Uterus (tissue), 3 donors: ENCODE measurements at regions not wholly inside any gene's neighbourhood (a gene's known extent, or its start where the extent isn't known, plus 50 kb on each side); places are given as distances from the start of the nearest gene placed in this dataset.

Experiments
- DNase-seq, 2 donors: peaks; one replicate each; pipeline ENCODE4 v3.0.0-alpha.2; 2019 to 2020
- H3K27ac ChIP-seq, 2 donors: fragments of 200-600 bp; sonication (generic); 1 replicate in 1 of 2; 2 replicates in 1 of 2; pipeline ENCODE4 v1.5.1; 2016 to 2018
- H3K27me3 ChIP-seq, 2 donors: fragments of 200-600 bp; sonication (generic); one replicate each; pipeline ENCODE4 v1.5.1; 2018 to 2019; ENCODE audit warnings: control low read depth in 1 of 2
- H3K36me3 ChIP-seq, 2 donors: fragments of 200-600 bp; sonication (generic); one replicate each; pipeline ENCODE4 v1.5.1; 2019; ENCODE audit warnings: control low read depth in 1 of 2
- H3K4me1 ChIP-seq, 2 donors: fragments of 200-600 bp; sonication (generic); one replicate each; pipeline ENCODE4 v1.5.1; 2018 to 2019; ENCODE audit warnings: control low read depth in 1 of 2
- H3K4me3 ChIP-seq, 2 donors: fragments of 200-600 bp; sonication (generic); 1 replicate in 1 of 2; 2 replicates in 1 of 2; pipeline ENCODE4 v1.5.1; 2018 to 2019; ENCODE audit warnings: mild to moderate bottlenecking in 1 of 2
- H3K9me3 ChIP-seq, 2 donors: fragments of 200-600 bp; sonication (generic); one replicate each; pipeline ENCODE4 v1.5.1; 2019; ENCODE audit warnings: control low read depth in 1 of 2
- CTCF ChIP-seq, 4 experiments: fragments of 200-600 bp in 2 of 4; fragments of 450-650 bp in 2 of 4; sonication (generic) in 2 of 4; IDR thresholded peaks; one replicate each; pipeline ENCODE4 v1.5.1; 2016 to 2019; ENCODE audit warnings: antibody characterized with exemption in 4 of 4, mild to moderate bottlenecking in 2 of 4, moderate library complexity in 1 of 4
- POLR2A ChIP-seq, 2 donors: fragments of 450-650 bp; IDR thresholded peaks; one replicate each; pipeline ENCODE4 v1.6.1; 2016; ENCODE audit warnings: antibody characterized with exemption in 2 of 2, mild to moderate bottlenecking in 1 of 2, moderate library complexity in 1 of 2
- intact Hi-C: fragments of 100-400 bp; cut with DNase I; formaldehyde crosslinking; loops from one replicate; pipeline ENCODE4 v1.15.1; 2023; ENCODE audit warnings: low total_unique reads
- donor health status: DM: yes; HTN: yes; CAD: no.

- H3K9me3 ChIP-seq, result no peaks in the 10 kb centered on the region
- no peak for DNase-seq
- no peaks in the 10 kb centered on the region for H3K4me1 ChIP-seq
- H3K4me3 ChIP-seq, result no peak overlapping the region
- no peaks in the 10 kb centered on the region for H3K27me3 ChIP-seq
- no peaks in the 10 kb centered on the region for H3K36me3 ChIP-seq
- TF ChIP-seq CTCF (IDR thresholded peaks at IDR 0.05), result no peak
- TF ChIP-seq POLR2A (IDR thresholded peaks at IDR 0.05), result no peak
- intact Hi-C loops, result no loop called here
- peak overlapping the region; percentile 70 to 93 for H3K27ac ChIP-seq
These were observed 86.8 kb upstream of the EIF5 start for GRCh38 chr14:103247169-103247606.

- intact Hi-C loops, result no loop called here
- H3K36me3 ChIP-seq, result no peaks in the 10 kb centered on the region
- no peak for TF ChIP-seq CTCF (IDR thresholded peaks at IDR 0.05)
- TF ChIP-seq POLR2A (IDR thresholded peaks at IDR 0.05), result no peak
- DNase-seq, result no peak
- no peaks in the 10 kb centered on the region for H3K4me1 ChIP-seq
- no peaks in the 10 kb centered on the region for H3K9me3 ChIP-seq
- no peak overlapping the region for H3K4me3 ChIP-seq
- peak overlapping the region; percentile 77 to 79 for H3K27ac ChIP-seq
- no peaks in the 10 kb centered on the region for H3K27me3 ChIP-seq
These were observed 83.9 kb upstream of the EIF5 start for GRCh38 chr14:103250181-103250580.

- intact Hi-C loops, result no loop called here
- H3K9me3 ChIP-seq, result no peaks in the 10 kb centered on the region
- TF ChIP-seq POLR2A (IDR thresholded peaks at IDR 0.05) (no peak), CTCF (IDR thresholded peaks at IDR 0.05) (no peak)
- no peaks in the 10 kb centered on the region for H3K27me3 ChIP-seq
- H3K27ac ChIP-seq, result peak overlapping the region; percentile 77 to 79
- H3K4me3 ChIP-seq, result no peak overlapping the region
- DNase-seq, result peak in 1 of 2 donors; percentile 34
- H3K4me1 ChIP-seq, result no peaks in the 10 kb centered on the region
- H3K36me3 ChIP-seq, result no peaks in the 10 kb centered on the region
These were observed 83.2 kb upstream of the EIF5 start for GRCh38 chr14:103250874-103251273.

GRCh38 chr14:103255555-103255954 lies 78.5 kb upstream of the EIF5 start:
- no peak for DNase-seq
- H3K9me3 ChIP-seq, result no peaks in the 10 kb centered on the region
- H3K4me3 ChIP-seq, result no peak overlapping the region
- no peaks in the 10 kb centered on the region for H3K36me3 ChIP-seq
- no peaks in the 10 kb centered on the region for H3K4me1 ChIP-seq
- no peaks in the 10 kb centered on the region for H3K27me3 ChIP-seq
- intact Hi-C loops, result no loop called here
- no peak overlapping the region for H3K27ac ChIP-seq
- TF ChIP-seq CTCF (IDR thresholded peaks at IDR 0.05) (no peak), POLR2A (IDR thresholded peaks at IDR 0.05) (no peak)

- DNase-seq, result no peak
- no peak for TF ChIP-seq CTCF (IDR thresholded peaks at IDR 0.05)
- TF ChIP-seq POLR2A (IDR thresholded peaks at IDR 0.05), result no peak
- Histone ChIP-seq H3K9me3 (no peaks in the 10 kb centered on the region), H3K27ac (peak overlapping the region in 1 of 2 donors; percentile 45), H3K27me3 (no peaks in the 10 kb centered on the region), H3K4me3 (no peak overlapping the region), H3K36me3 (no peaks in the 10 kb centered on the region), H3K4me1 (no peaks in the 10 kb centered on the region)
- intact Hi-C loops, result no loop called here
These were observed 77.6 kb upstream of the EIF5 start for GRCh38 chr14:103256406-103256805.
